GM06990 (cell line): ENCODE measurements at regions not wholly inside any gene's neighbourhood (a gene's known extent, or its start where the extent isn't known, plus 50 kb on each side); places are given as distances from the start of the nearest gene placed in this dataset.

Experiments
- DNase-seq: peaks from one replicate; pipeline ENCODE4 v3.0.0-alpha.2; 2011; ENCODE audit not compliant: insufficient read length; ENCODE audit errors: extremely low read depth
- H3K27me3 ChIP-seq: replicated peaks from 2 replicates; pipeline ENCODE4 v1.6.0; 2011; ENCODE audit warnings: low read length; ENCODE audit not compliant: control insufficient read depth, insufficient read depth
- H3K36me3 ChIP-seq: 2 replicates; pipeline ENCODE4 v1.5.1; 2011; ENCODE audit warnings: low read length; ENCODE audit not compliant: control insufficient read depth, insufficient read depth
- H3K4me3 ChIP-seq: replicated peaks from 2 replicates; pipeline ENCODE4 v1.5.1; 2011; ENCODE audit warnings: low read depth, mild to moderate bottlenecking, control low read depth, low read length
- CTCF ChIP-seq: IDR thresholded peaks from 2 replicates; pipeline ENCODE4 v1.5.1; 2011; ENCODE audit warnings: low read length, control low read depth, mild to moderate bottlenecking, inconsistent platforms; ENCODE audit not compliant: insufficient read depth, poor library complexity, severe bottlenecking

GRCh38 chr20:47865912-47866311 lies 80.6 kb upstream of the SULF2 start:
- no peak for TF ChIP-seq CTCF
- DNase-seq: no peak
- Histone ChIP-seq H3K27me3 (no peaks in the 10 kb centered on the region; the same call in 1 of the 2 replicates), H3K4me3 (no peak overlapping the region), H3K36me3 (no peaks in the 10 kb centered on the region)

- no peaks in the 10 kb centered on the region for H3K36me3 ChIP-seq
- H3K27me3 ChIP-seq: no peaks in the 10 kb centered on the region; the same call in 1 of the 2 replicates
- H3K4me3 ChIP-seq: no peak overlapping the region
- TF ChIP-seq CTCF: no peak
- DNase-seq: no peak
These were observed 80.2 kb upstream of the SULF2 start for GRCh38 chr20:47865451-47865850.

- Histone ChIP-seq H3K36me3 (no peaks in the 10 kb centered on the region), H3K27me3 (no peaks in the 10 kb centered on the region; the same call in 1 of the 2 replicates), H3K4me3 (no peak overlapping the region)
- TF ChIP-seq CTCF: no peak
- DNase-seq: no peak
These were observed 78.7 kb upstream of the SULF2 start for GRCh38 chr20:47863981-47864380.

GRCh38 chr20:47863315-47863965 lies 78.2 kb upstream of the SULF2 start:
- no peaks in the 10 kb centered on the region for H3K36me3 ChIP-seq
- TF ChIP-seq CTCF: no peak
- no peak overlapping the region for H3K4me3 ChIP-seq
- DNase-seq: no peak
- no peaks in the 10 kb centered on the region; the same call in 1 of the 2 replicates for H3K27me3 ChIP-seq

GRCh38 chr20:47862574-47863240 lies 77.4 kb upstream of the SULF2 start:
- Histone ChIP-seq H3K27me3 (no peaks in the 10 kb centered on the region; the same call in 1 of the 2 replicates), H3K4me3 (no peak overlapping the region), H3K36me3 (no peaks in the 10 kb centered on the region)
- TF ChIP-seq CTCF: no peak
- DNase-seq: no peak
